HG02852 (cell line): ENCODE measurements at regions not wholly inside any gene's neighbourhood (a gene's known extent, or its start where the extent isn't known, plus 50 kb on each side); places are given as distances from the start of the nearest gene placed in this dataset.
"Not testable (repeated sequence)": the region's sequence is repeated elsewhere in the genome, so short reads cannot be mapped to it uniquely, and the experiment has no call there.

ENCODE experiments used
- ATAC-seq: cut with Tn5 transposase; IDR thresholded peaks from one replicate; pipeline ENCODE4 v1.9.1; 2021; ENCODE audit warnings: mild to moderate bottlenecking, moderate library complexity; ENCODE audit not compliant: unreplicated experiment

DNA sequence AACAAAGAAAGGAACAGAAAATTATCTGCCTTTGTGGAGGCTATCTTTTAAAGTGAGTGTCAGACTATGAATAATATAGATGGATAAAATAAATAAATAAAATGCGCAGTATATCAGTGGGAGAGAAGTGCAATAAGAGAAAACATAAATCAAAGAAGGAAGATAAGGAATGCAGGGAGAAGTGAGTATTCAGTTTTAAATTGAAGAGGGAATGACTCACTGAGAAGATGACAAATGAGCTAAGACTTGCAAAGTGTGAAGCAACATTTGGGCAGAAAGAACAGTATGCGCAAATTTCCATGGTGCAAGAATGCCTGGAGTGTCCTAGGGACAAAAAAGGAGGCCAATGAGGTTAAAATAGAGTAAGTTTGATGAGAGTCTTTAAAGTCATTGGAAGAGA, 1300.1 kb upstream of the ALCAM start:
- no peak for ATAC-seq

DNA sequence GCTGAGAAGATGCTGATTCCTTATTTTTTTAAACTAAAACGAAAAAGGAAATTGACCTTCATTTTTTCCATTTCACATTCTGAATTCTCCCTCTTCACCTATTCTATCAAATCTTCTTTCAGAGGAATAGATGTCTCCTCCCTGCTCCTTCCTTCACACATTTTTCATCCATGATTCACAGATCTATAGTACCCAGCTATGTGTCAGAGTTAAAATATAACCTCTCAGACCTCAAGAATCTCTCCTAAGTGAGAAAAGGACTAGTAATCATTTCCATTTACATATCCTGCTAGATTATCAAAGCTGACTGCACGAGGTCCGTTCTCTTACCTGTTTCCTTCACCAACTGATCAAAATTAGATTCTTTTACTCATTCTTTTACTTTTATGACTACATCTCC, 1297.6 kb upstream of the ALCAM start:
- ATAC-seq: no peak

DNA sequence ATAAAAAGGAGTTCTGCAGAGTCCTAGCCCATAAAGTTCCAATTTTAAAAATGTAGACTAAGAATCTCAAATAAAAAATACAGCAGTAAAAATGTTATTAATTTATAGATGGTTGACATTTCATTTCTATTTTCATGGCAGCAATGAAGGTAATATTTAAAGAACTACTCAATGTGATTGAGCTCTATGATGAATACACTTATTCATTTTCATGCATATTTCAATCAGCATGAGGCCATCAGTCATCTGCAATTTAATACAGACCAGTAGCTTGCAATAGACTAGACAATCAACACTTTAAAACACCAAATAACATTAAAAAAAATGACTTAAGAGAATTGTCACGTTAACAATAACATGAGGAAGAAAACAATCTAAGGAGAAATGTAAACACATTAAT, 1295.8 kb upstream of the ALCAM start:
- no peak for ATAC-seq

DNA sequence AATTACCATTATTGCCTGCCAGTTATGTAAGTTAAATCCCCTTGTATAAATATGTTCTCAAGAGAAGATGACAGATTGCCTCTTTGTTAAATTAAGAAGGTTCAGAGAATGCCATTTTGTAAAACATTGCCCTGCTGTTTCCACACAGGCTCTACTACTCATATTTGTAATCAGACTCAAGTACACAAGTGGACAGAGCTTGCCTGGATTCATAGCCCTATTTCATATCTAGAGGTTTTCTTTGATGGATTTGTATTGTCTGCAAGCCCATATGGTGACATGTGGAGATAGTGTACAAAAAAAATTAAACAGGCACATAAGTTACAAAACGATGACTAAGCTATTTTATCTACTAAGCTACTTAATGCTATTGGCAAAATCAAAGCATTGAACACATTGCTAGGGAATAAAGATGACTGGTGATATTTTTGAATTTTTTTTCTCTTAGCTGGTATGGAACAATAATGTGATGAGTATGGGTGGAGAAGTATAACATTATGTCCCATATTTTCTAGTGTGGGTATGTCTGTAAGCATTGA, 1286.6 kb upstream of the ALCAM start:
- no peak for ATAC-seq

DNA sequence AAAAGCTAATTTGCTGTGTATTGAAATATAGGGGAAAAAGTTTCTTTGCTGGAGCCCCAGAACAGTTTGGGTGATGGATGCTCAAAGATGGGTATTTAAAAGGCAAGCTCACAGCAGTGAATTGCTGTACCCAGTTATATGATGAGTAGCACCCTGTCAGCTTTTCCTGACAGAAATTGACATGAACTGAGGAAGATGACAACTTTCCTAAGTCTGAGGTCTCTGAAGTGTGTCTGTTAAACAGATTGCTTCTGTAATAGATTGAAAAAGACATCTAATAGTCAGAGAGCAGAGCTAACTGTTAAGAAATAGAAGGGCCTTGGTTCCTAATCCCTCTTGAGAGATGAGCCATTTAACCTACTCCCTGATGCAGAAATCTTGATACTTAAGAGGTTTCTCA, 1278.0 kb upstream of the ALCAM start:
- no peak for ATAC-seq

DNA sequence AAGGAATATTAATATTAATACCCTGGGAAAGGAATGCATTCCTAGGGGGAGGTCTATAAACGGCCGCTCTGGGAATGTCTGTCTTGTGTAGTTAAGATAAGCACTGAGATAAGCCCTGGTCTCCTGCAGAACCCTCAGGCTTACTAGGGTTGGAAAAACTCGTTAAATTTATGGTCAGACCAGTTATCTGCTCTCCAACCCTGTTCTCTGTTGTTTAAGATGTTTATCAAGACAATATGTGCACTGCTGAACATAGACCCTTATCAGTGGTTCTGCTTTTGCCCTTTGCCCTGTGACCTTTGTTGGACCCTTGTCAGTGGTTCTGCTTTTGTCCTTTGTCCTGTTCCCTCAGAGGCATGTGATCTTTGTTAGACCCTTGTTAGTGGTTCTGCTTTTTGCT, 1276.7 kb upstream of the ALCAM start:
- ATAC-seq: not testable (repeated sequence)

DNA sequence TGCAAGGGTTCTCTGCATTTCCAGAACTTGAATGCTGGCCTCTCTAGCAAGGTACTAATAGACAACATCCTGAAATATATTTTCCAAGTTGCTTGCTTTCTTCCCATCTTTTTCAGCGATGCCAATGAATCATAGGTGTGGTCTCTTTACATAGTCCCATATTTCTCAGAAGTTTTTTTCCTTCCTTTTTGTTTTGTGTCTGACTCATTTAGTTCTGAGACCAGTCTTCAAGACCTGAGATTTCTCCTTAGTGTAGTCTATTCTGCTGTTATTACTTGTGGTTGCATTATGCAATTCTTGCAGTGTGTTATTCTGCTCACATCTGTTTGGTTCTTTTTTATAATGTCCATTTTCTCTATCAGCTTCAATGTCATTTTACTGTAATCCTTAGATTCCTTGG, 1265.0 kb upstream of the ALCAM start:
- no peak for ATAC-seq

DNA sequence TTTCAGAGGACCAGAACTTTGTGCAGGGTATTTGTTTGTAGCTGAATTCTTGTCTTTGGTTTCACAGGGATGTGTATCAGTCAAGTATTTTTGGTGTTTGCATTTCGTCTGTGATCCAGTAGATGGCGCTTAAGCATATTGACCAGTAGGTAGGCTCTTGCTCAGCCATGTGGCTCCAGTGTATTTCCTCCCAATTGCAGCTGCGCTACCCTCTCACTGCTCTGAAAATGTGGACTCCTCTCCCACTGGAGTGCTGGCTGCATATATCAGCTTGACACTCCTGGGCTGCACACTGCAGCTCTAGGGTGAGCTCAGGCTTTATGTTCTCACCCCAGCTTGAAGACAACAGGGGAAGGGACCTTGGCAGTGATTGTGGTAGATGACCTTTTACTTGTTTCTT, 1264.3 kb upstream of the ALCAM start:
- ATAC-seq: peak; percentile 97

DNA sequence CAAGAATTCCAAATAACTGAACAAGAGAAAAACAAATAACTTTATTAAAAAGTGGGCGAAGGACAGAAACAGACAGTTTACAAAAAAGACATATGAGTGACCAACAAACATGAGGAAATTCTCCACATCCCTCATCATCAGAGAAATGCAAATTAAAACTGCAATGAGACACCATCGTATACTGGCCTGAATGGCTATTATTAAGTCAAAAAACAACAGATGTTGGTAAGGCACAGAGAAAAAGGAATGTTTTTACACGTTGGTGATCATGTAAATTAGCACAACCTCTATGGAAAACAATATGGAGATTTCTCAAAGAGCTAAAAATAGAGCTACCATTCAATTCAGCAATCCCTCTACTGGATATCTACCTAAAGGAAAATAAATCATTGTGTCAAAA, 1260.4 kb upstream of the ALCAM start:
- ATAC-seq: no peak

DNA sequence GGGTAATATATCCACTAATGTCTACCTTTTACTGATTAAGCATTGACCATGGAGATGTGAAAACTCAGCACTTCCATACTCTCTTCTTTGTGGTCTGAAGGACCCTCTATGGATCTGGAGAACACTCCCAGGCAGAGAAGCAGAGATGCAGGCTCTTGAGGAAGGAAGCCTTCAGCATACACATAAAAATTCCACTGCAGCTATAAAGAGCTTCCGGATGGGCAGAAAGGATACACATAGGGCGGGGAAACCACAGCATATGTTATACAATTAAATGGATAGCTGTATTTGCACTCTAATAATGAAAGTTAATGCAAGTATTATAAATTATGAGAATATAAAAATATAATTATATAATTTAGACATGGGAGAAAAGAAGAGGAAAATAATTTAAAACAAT, 1258.2 kb upstream of the ALCAM start:
- no peak for ATAC-seq

DNA sequence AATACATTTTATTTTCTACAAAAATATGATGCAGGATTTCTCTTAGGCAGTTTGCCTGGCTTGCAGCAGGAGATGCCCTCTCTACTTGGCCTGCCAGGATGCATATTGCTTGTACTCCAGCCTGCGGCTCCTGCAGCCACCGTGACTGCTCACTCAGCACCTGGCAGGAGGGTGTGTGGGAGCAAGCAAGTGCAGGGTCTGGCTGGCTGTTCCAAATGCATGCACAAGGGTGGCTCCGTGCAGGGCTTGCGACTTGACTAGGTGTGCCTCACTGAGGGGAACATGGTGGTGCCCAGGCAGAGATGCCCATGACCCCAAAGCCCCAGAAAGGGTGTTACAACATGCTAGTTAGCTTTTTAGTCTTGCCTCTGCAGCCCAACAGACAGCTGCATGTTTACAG, 1240.2 kb upstream of the ALCAM start:
- ATAC-seq: no peak

DNA sequence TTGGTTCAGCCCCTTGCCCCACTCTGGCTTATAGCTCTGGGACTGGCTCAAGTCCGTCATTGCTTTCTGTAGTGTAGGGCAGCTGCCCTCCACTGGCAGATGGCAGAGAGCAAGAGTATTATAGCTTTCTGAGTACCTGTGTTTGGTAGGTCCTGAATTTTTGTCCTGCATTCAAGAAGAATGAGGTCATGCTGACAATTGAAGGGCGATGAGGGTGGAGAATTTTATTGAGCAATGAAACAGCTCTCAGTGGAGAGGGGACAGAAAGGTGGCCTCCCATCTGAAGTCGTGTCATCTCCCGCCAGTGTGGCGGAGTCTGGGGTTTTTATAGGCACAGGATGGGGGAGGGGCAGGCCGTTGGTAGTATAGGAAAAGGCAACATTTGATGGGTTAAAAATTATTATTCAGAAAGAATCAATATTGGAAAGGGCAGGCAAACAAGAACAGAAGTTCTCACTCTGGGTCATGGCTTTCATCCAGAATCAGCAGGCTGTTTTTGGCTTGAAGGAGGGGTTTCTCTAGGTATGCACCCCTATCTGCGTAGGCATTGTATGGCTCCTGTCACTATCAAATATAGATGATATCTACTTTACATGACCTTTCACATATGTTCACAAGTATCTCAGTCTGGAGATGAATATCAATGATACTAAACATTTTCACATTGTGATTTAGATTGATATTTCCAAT, 1239.7 kb upstream of the ALCAM start:
- no peak for ATAC-seq

DNA sequence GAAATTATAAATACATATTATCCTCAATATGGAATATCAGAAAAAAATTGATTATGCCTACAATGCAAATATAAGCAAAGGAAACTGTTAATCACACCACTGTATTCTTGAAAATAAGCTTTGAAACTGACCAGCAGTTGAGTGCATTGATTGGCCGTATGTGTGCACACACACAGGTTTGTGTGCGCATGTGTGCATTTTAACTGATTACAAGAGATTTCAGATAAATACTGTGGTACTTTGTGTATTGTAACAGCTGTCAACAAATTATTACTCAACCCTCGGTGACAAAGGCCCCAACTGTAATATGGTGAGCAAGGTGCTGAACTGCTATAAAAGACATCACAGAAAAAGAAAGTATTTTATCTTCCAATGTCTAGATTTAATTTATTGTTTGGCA, 1238.9 kb upstream of the ALCAM start:
- no peak for ATAC-seq

DNA sequence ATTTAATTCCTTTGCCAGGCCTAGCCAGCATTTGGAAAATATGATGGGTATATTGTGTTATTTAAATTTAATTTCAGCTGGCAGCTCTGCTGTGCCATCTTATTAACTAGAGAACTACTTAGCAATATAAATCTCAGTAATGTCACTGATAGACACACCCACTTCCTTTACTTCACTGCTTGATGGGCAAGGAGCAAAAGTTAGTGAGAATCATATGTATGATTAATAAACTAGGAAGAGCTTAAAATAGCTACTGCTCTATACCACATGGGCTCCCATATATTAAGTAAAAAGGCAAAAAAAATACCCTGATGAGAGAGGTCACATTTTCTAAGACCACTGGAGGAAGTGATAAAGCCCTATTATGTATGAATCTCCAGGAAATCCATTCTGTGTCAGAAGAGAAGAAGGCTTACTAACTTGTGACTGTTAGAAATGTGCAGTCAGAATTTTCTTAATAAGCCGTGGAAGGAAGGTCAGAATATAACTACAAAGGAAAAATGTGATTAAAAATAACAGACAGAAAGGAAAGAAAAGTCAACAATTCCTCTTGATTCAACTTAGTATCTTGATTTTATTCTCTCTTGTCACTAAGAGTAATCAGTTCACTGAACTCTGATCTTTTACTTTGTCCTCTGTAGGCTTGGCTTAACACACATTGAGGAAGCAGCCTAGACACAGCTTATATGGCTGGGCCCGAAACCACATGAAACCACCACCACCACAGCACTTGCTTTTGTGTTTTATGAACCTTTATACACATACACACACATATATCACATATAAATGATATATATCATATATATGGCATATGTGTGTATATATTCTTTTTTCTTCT, 1233.9 kb upstream of the ALCAM start:
- no peak for ATAC-seq

DNA sequence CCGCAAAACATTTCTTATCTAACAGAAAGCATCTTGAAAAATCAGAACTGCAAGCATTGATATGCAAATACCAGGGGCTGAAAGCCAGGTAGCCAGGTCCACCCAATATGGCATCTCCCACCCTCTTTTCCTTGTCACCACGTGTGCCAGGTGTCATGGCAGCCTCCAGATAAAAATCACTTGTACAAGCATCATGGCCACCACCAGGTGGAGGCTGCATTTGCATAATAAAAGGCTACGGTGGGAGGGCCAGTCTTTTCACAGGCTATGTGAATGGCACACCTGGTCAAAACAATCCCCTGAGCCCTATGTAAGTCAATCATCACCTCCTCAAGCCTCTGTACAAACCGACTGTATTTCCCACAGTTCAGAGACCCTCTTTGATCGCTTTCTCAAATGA, 1233.1 kb upstream of the ALCAM start:
- no peak for ATAC-seq

DNA sequence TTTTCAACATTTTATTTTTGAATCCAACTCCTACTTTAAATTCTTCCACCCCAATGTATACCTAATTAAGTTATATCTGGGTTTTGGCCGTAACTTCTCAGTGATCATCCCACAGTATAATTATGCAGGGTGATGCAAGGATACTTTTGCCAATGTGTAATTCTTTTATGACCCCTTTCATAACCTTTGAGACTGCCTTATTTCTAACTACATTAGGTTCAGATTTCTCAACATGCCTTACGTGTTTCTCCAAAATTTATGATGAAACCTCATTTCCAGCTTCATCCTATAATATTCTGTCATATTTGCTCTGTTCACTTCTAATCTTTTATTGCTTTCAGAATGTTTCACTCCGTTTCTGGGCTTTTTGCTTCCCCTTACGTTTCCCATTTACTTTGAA, 1229.6 kb upstream of the ALCAM start:
- ATAC-seq: no peak

DNA sequence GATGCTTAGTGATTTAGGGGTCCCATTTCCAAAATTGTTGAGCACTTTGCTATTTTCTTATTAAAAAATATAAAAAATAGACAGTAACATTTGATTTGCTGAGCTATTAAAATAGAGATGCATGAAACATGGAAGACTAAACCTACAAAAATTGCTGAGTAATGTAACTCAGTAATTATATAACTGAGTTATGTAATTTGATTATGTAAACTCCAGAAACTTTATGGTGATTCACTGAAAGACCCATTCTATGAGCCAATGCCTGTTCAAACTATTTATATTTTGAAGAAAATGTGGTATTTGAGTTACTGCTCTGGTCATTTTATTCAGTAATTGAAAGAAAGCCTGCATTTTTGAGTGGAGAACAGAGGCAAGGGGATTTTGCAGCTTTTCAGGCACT, 1221.5 kb upstream of the ALCAM start:
- no peak for ATAC-seq

DNA sequence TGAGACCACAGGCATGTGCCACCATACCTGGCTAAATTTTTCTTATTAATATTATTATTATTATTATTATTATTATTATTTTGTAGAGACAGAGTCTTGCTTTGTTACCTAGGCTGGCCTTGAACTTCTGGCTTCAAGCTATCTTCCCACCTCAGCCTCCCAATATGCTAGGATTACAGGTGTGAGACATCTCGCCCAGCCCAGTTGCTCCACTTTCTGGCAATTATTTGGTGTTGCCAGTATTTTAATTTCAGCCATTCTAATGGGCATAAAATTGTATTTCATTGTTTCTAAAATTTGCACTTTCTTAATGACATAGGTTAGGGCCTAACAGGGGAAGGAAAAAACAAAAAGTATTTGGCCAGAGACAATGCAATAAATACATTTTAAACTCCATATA, 1217.6 kb upstream of the ALCAM start:
- ATAC-seq: no peak

DNA sequence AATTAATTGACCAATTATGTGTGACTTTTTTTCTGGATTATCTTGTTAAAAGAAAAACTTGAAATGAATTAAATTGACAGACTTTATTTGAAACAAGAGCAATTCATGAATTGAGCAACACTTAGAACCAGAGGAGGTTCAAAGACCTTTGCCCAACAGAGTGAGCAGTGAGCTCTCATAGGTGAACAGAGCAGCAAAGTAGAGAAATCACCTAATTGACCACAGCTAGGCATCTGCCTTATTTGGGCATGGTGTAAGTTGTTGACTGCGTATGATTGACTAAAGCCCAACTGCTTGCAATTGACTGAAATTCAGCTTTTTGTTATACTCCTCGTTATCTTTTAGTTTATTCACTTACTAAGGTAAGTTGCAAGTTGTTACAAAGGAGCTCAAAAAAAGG, 1216.0 kb upstream of the ALCAM start:
- ATAC-seq: no peak

DNA sequence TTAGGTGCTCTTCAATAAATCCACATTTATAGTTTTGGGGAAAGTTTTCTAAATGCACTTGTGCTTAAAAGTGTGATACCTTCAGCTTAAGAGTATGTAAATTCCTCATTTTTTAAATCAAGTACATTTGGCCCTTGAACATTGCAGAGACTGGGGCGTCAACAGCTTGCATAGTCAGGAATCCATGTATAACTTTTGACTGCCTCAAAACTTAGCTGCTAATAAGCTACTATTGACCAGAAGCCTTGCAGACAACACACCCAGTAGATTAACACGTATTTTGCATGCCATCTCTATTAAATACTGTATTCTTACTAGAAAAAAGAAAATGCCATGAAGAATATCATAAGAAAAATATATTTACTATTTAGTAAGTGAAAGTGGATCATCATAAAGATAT, 1211.8 kb upstream of the ALCAM start:
- ATAC-seq: no peak

DNA sequence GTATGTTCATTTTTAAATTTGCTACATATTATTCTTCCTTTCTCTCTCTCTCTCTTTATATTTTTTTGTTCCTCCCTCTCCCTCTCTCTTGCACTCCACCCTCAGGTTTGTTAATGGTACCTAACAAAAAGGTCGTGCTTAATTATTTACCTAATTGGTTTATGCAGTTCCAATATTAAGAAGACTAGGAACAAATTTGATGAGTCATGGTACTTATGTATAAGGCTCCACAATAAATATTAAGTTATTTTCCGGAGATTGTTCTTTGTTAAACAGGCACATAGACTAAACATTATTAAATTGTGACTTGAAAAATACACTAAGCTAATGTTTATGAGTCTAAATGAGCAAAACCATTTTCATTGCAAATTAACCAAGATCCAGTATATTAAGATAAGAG, 1200.8 kb upstream of the ALCAM start:
- no peak for ATAC-seq

DNA sequence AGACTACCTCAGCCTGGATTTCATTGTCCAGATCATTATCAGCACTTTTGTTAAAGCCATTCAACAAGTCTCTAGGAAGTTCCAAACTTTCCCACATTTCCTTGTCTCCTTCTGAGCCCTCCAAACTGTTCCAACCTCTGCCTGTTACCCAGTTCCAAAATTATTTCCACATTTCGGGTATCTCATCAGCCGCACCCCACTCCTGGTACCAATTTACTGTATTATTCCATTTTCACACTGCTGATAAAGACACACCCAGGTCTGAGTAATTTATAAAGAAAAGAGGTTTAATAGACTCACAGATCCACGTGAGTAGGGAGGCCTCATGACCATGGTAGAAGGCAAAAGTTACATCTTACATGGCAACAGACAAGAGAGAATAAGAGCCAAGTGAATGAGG, 1198.3 kb upstream of the ALCAM start:
- no peak for ATAC-seq
